Liver (tissue), 7 donors: ENCODE measurements at regions not wholly inside any gene's neighbourhood (a gene's known extent, or its start where the extent isn't known, plus 50 kb on each side); places are given as distances from the start of the nearest gene placed in this dataset.
"Not testable (repeated sequence)": the region's sequence is repeated elsewhere in the genome, so short reads cannot be mapped to it uniquely, and the experiment has no call there.

Experiments
- DNase-seq: peaks from one replicate; pipeline ENCODE4 v3.0.0-alpha.2; 2017; ENCODE audit warnings: low spot score
- H3K27ac ChIP-seq, 2 donors: one replicate each; pipeline ENCODE4 v1.7.0; 2013; ENCODE audit warnings: inconsistent platforms in 2 of 2, low read length in 2 of 2, control low read depth in 1 of 2, low read depth in 1 of 2, mild to moderate bottlenecking in 1 of 2
- H3K27me3 ChIP-seq, 4 donors: one replicate each; pipeline versions ENCODE4 v1.6.1 to v1.7.0; 2013; ENCODE audit warnings: low read length in 3 of 4, inconsistent platforms in 1 of 4, mild to moderate bottlenecking in 1 of 4, moderate library complexity in 1 of 4; ENCODE audit not compliant: control insufficient read depth in 4 of 4, insufficient read depth in 4 of 4
- H3K36me3 ChIP-seq, 4 donors: one replicate each; pipeline versions ENCODE4 v1.6.1 to v1.7.0; 2013; ENCODE audit warnings: low read length in 3 of 4, mild to moderate bottlenecking in 3 of 4, low read depth in 1 of 4, moderate library complexity in 1 of 4; ENCODE audit not compliant: control insufficient read depth in 4 of 4, insufficient read depth in 3 of 4
- H3K4me1 ChIP-seq, 4 donors: one replicate each; pipeline versions ENCODE4 v1.6.1 to v1.7.0; 2013; ENCODE audit warnings: low read length in 3 of 4, mild to moderate bottlenecking in 3 of 4, moderate library complexity in 1 of 4; ENCODE audit not compliant: control insufficient read depth in 4 of 4, insufficient read depth in 4 of 4
- H3K4me3 ChIP-seq, 3 donors: one replicate each; pipeline versions ENCODE4 v1.6.1 to v1.7.0; 2013; ENCODE audit warnings: low read length in 3 of 3, control low read depth in 1 of 3, low read depth in 1 of 3, mild to moderate bottlenecking in 1 of 3
- H3K9ac ChIP-seq, 2 donors: one replicate each; pipeline ENCODE4 v1.7.0; 2013; ENCODE audit warnings: low read length in 2 of 2, mild to moderate bottlenecking in 2 of 2, moderate library complexity in 2 of 2, control low read depth in 1 of 2, low read depth in 1 of 2
- H3K9me3 ChIP-seq, 4 donors: one replicate each; pipeline versions ENCODE4 v1.6.1 to v1.7.0; 2013; ENCODE audit warnings: low read length in 3 of 4; ENCODE audit not compliant: control insufficient read depth in 4 of 4
- RAD21 ChIP-seq, 2 donors: IDR thresholded peaks; 2 replicates each; pipeline ENCODE4 v1.6.1; 2016; ENCODE audit warnings: antibody characterized with exemption in 2 of 2, mild to moderate bottlenecking in 2 of 2
- WGBS: extraction: QIAGEN DNeasy Blood & Tissue Kit; methylation state at CpG from one replicate; pipeline ENCODE4 v1.1.7; 2013; 5-methylcytosine and 5-hydroxymethylcytosine counted together
- donor health status: healthy.
- donor health status: healthy.
- donor health status: healthy.
- donor health status: healthy.

DNA sequence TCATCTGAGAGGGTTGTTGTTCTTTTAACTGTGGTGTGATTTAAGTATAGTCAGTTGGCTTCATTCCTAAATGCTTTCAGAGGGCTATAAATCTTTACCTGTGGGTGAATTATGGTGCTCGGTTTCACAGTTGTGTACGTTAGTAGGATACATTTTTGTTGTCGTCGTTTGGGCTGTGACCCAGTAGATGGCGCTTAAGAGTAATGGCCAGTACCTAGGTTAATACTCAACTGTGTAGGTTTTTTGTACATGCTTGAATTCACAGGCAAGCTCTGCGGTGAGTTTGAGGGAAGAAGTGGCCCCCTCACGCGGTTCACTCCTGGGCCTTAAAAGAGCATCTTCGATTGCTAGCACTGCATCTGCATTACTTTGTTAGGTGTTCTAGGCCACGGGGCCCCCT lies 571.7 kb upstream of the TGIF2LX start:
- not testable (repeated sequence) for H3K9me3 ChIP-seq, H3K27me3 ChIP-seq, H3K36me3 ChIP-seq, H3K27ac ChIP-seq, H3K4me1 ChIP-seq, H3K4me3 ChIP-seq, H3K9ac ChIP-seq, DNase-seq
- WGBS, result 33% methylated on average over 9 of the region's 10 CpGs
- TF ChIP-seq RAD21 (IDR thresholded peaks at IDR 0.05), result peak in 1 of 2 donors; percentile 9

- 70% methylated on average over 2 of the region's 2 CpGs for WGBS
- not testable (repeated sequence) for H3K4me3 ChIP-seq, DNase-seq, H3K27ac ChIP-seq, H3K4me1 ChIP-seq, H3K27me3 ChIP-seq, H3K9ac ChIP-seq, H3K9me3 ChIP-seq, H3K36me3 ChIP-seq
These were observed 551.8 kb upstream of the TGIF2LX start for GRCh38 chrX:89369904-89370303.

GRCh38 chrX:89393004-89393403 lies 528.7 kb upstream of the TGIF2LX start:
- not testable (repeated sequence) for H3K4me1 ChIP-seq, H3K27me3 ChIP-seq

GRCh38 chrX:89402818-89403217 lies 518.9 kb upstream of the TGIF2LX start:
- not testable (repeated sequence) for H3K4me1 ChIP-seq, H3K36me3 ChIP-seq, DNase-seq, H3K9me3 ChIP-seq, H3K27me3 ChIP-seq, H3K4me3 ChIP-seq, H3K27ac ChIP-seq, H3K9ac ChIP-seq

More at GRCh38 chrX:89393004-89393403, 528.7 kb upstream of the TGIF2LX start:
- not testable (repeated sequence) for H3K9ac ChIP-seq, H3K4me3 ChIP-seq, H3K36me3 ChIP-seq, H3K27ac ChIP-seq, H3K9me3 ChIP-seq, DNase-seq
- WGBS, result 49% methylated on average over 3 of the region's 3 CpGs

DNA sequence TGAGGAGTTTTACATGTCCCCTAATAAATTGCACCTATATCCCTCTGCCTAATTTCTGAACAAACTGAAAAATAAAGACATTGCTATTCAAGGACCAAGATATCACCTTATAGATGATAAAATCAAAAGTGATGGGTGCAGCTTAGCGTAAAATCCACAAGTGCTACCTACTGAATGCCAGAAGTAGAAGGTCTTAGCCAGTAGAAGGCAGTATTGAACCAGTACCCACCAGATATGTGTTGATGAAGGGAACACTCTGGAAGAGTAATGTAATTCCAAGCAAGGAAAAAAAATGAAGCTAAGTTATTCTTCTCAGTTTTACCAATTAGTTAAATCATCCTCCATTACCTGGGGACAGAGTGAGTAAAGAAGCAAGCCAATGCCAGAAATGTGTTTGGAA lies 516.6 kb upstream of the TGIF2LX start:
- WGBS, result 4% methylated on average over 1 of the region's 1 CpG
- peak in 1 of 2 donors; percentile 12 for TF ChIP-seq RAD21 (IDR thresholded peaks at IDR 0.05)
- not testable (repeated sequence) for H3K27me3 ChIP-seq, H3K4me3 ChIP-seq, H3K9ac ChIP-seq, DNase-seq, H3K27ac ChIP-seq, H3K4me1 ChIP-seq, H3K9me3 ChIP-seq, H3K36me3 ChIP-seq

- H3K9me3 ChIP-seq, H3K36me3 ChIP-seq, H3K27ac ChIP-seq, DNase-seq, H3K27me3 ChIP-seq, H3K4me1 ChIP-seq, H3K4me3 ChIP-seq, H3K9ac ChIP-seq: not testable (repeated sequence)
- WGBS, result 94% methylated on average over 12 of the region's 12 CpGs
These were observed 504.8 kb upstream of the TGIF2LX start for GRCh38 chrX:89416930-89417329.

DNA sequence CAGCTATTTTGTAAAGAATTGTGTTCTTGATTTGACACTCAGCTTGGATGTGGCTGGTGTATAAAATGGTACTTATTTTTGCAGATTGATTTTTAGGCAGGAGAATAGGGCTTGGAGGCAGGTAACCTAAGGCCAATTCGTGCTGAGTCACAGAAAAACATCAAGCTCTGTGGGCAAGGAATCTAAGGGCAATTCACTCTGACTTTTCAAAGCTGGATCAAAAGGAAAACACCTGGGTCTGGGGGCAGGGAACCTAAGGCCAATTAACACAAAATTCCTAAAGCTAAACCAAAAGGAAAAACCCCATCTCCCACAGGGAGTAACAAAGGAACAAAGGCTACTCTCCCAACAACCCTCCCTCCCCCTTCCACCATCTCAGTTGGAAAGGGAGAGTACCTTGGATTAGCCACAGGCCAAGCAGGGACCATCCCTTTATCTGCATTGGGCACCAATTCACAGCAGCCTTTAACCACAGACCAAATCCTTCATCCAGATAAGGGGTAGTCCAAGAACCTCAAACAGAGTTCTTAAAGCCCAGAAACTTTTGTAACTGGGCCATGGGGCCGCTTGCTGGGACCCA lies 489.0 kb upstream of the TGIF2LX start:
- not testable (repeated sequence) for H3K36me3 ChIP-seq, H3K27ac ChIP-seq, DNase-seq, H3K9me3 ChIP-seq, H3K4me1 ChIP-seq, H3K4me3 ChIP-seq, H3K27me3 ChIP-seq, H3K9ac ChIP-seq
- 24% methylated on average over 1 of the region's 2 CpGs for WGBS
